Neural progenitor cell (in vitro differentiated cells): ENCODE measurements at regions not wholly inside any gene's neighbourhood (a gene's known extent, or its start where the extent isn't known, plus 50 kb on each side); places are given as distances from the start of the nearest gene placed in this dataset.

Experiments used
- CTCF ChIP-seq: fragments of 200-600 bp; sonication (generic); IDR thresholded peaks from 2 replicates; pipeline ENCODE4 v1.5.1; 2017; ENCODE audit warnings: antibody characterized with exemption, mild to moderate bottlenecking
- EZH2 ChIP-seq: fragments of 200-600 bp; sonication (generic); IDR thresholded peaks from 2 replicates; pipeline ENCODE4 v1.6.1; 2017; ENCODE audit warnings: antibody characterized with exemption, mild to moderate bottlenecking, moderate library complexity
- EZH2phosphoT487 ChIP-seq: fragments of 200-600 bp; sonication (generic); IDR thresholded peaks from 2 replicates; pipeline ENCODE4 v1.6.1; 2017; ENCODE audit warnings: antibody characterized with exemption

DNA sequence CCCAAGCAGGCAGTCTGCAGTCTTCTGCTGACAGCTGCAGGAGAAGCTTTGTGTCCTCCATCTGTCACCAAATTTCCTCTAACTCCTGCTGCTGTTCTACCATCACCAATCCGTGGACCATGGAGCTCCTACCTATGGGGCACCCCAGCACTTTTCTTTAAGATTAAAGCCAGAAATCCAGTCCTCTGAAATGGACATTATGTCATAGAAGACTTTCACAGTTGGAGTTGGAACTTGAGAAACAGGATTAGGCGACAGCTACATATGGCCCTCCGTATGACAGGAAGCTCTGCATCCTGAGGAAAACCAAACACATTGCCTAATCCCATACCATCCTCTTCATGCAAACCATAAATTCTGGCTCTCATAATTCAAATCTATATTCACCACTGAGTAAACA lies 470.6 kb upstream of the GALNTL6 start:
- TF ChIP-seq CTCF (no peak), EZH2phosphoT487 (no peak), EZH2 (no peak)
